ENCODE measurements at regions not wholly inside any gene's neighbourhood (a gene's known extent, or its start where the extent isn't known, plus 50 kb on each side); places are given as distances from the start of the nearest gene placed in this dataset.
"Not testable (repeated sequence)": the region's sequence is repeated elsewhere in the genome, so short reads cannot be mapped to it uniquely, and the experiment has no call there.

DNA sequence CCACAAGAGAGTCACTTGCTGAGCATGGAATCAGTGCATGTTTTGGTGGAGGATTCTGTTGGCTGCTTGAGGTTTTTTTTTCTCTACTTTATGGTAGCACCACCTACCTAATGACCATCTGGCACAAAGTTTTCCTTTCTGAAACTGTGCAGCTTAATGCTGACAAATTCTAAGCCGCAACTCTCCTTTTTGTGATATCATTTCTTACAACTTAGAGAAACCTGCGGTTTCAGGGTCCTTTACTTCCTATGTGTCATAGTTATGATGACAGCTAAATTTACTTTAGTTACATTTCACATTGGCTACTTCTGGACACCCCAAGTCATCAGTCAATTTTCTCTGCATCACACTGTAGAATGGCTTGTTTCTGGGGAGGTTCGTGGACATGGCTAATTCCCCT, 115.4 kb upstream of the TMTC4 start:
- Mint-ChIP-seq H3K4me3 (ENCODE audit: unreplicated experiment) (no peak overlapping the region), H3K27ac (ENCODE audit: unreplicated experiment) (no peak overlapping the region), H3K4me1 (ENCODE audit: unreplicated experiment) (no peaks in the 10 kb centered on the region), H3K27me3 (ENCODE audit: unreplicated experiment) (peaks cover 13% of the 10 kb centered on the region), H3K36me3 (ENCODE audit: unreplicated experiment) (no peaks in the 10 kb centered on the region), H3K9me3 (ENCODE audit: unreplicated experiment) (peaks cover 9% of the 10 kb centered on the region)
- TF ChIP-seq, protein P1, sequence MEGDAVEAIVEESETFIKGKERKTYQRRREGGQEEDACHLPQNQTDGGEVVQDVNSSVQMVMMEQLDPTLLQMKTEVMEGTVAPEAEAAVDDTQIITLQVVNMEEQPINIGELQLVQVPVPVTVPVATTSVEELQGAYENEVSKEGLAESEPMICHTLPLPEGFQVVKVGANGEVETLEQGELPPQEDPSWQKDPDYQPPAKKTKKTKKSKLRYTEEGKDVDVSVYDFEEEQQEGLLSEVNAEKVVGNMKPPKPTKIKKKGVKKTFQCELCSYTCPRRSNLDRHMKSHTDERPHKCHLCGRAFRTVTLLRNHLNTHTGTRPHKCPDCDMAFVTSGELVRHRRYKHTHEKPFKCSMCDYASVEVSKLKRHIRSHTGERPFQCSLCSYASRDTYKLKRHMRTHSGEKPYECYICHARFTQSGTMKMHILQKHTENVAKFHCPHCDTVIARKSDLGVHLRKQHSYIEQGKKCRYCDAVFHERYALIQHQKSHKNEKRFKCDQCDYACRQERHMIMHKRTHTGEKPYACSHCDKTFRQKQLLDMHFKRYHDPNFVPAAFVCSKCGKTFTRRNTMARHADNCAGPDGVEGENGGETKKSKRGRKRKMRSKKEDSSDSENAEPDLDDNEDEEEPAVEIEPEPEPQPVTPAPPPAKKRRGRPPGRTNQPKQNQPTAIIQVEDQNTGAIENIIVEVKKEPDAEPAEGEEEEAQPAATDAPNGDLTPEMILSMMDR (IDR thresholded peaks at IDR 0.05), result no peak
- no peak for DNase-seq (ENCODE audit: extremely low spot score, unreplicated experiment)

DNA sequence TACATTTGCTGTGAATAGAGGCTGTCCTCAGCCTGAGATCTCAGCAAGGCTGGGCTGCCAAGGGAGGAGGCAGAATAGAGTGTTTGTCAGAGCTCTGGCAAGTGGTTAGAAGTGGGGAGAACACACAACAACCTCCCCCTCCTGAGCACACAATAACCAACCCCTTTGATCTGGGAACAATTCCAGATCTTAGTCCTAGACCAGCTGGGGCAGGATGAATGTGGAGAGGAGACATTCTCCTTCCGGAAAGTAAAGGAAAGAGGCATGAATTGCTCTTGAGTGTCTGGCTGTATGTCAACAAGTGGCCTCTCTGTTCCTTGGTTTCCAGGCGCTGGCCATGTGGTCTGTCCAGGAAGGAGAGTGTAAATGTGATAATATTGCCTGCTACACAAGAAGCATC, 114.9 kb upstream of the TMTC4 start:
- Mint-ChIP-seq H3K27ac (ENCODE audit: unreplicated experiment) (no peak overlapping the region), H3K27me3 (ENCODE audit: unreplicated experiment) (peaks cover 13% of the 10 kb centered on the region), H3K4me1 (ENCODE audit: unreplicated experiment) (no peaks in the 10 kb centered on the region), H3K9me3 (ENCODE audit: unreplicated experiment) (peaks cover 9% of the 10 kb centered on the region), H3K36me3 (ENCODE audit: unreplicated experiment) (no peaks in the 10 kb centered on the region), H3K4me3 (ENCODE audit: unreplicated experiment) (no peak overlapping the region)
- DNase-seq (ENCODE audit: extremely low spot score, unreplicated experiment), result no peak
- TF ChIP-seq, protein P1 (IDR thresholded peaks at IDR 0.05), result no peak

DNA sequence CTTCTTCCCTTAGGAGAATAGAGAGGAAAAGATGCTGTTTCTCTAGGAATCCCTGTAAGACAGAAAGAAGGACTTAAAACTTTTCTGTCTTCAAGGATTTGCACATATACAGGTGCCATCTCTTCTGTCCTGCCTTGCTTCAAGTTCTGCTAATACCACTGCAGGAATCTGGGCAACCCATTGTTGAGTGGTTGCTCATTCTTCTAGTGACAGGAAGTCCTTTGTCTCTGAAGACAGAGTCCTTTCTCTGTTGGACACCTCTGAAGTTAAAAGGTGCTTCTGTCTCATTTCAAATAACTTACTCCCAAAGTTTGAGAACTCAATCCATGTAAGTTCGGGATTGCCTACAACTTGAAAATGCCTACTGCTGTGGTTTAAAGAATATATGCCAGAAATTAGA, 114.4 kb upstream of the TMTC4 start:
- Mint-ChIP-seq H3K9me3 (ENCODE audit: unreplicated experiment) (peaks cover 9% of the 10 kb centered on the region), H3K36me3 (ENCODE audit: unreplicated experiment) (no peaks in the 10 kb centered on the region), H3K27ac (ENCODE audit: unreplicated experiment) (no peak overlapping the region), H3K4me3 (ENCODE audit: unreplicated experiment) (no peak overlapping the region), H3K27me3 (ENCODE audit: unreplicated experiment) (peaks cover 13% of the 10 kb centered on the region), H3K4me1 (ENCODE audit: unreplicated experiment) (no peaks in the 10 kb centered on the region)
- TF ChIP-seq, protein P1 (IDR thresholded peaks at IDR 0.05), result no peak
- DNase-seq (ENCODE audit: extremely low spot score, unreplicated experiment), result no peak

DNA sequence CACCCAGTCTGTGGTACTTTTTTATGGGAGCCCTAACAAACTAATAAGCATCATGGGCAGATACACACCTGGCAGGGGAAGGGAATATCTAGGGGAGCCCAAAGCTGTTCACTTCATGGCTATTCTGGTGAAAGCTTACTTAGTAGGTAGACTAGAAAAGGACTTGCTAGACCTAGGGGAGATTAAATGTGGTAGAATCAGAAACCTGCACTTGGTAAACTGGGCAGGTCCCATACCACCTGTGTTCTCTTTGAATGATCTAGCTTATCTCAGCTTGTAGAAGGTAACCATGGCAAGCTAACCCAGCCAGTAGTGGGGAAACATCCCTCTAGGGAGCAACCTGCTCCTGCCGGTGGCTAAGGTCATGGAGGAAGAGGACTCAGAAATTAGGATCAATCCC, 113.9 kb upstream of the TMTC4 start:
- H3K4me3 Mint-ChIP-seq (ENCODE audit: unreplicated experiment), result no peak overlapping the region
- H3K36me3 Mint-ChIP-seq (ENCODE audit: unreplicated experiment), result no peaks in the 10 kb centered on the region
- TF ChIP-seq, protein P1 (IDR thresholded peaks at IDR 0.05), result no peak
- no peaks in the 10 kb centered on the region for H3K4me1 Mint-ChIP-seq (ENCODE audit: unreplicated experiment)
- peaks cover 13% of the 10 kb centered on the region for H3K27me3 Mint-ChIP-seq (ENCODE audit: unreplicated experiment)
- DNase-seq (ENCODE audit: extremely low spot score, unreplicated experiment), result no peak
- no peak overlapping the region for H3K27ac Mint-ChIP-seq (ENCODE audit: unreplicated experiment)
- peaks cover 5% of the 10 kb centered on the region for H3K9me3 Mint-ChIP-seq (ENCODE audit: unreplicated experiment)

DNA sequence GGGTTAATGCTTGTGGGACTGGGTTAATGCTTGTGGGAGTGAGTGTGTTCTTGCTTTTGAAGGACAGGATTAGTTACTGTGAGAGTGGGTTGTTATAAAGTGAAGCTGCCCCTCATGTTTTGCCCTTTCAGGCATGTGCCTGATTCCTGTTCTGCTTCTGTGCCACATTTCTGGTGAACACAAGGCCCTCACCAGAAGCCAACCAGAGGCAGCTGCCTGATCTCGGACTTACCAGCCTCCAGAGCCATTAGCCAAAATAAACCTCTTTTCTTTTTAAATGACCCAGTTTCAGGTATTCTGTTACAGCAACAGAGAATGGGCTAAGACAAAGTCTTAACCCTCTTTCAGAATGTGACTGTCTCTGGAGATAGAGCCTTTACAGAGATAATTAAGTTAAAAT, 113.3 kb upstream of the TMTC4 start:
- no peaks in the 10 kb centered on the region for H3K36me3 Mint-ChIP-seq (ENCODE audit: unreplicated experiment)
- no peak for DNase-seq (ENCODE audit: extremely low spot score, unreplicated experiment)
- no peaks in the 10 kb centered on the region for H3K4me1 Mint-ChIP-seq (ENCODE audit: unreplicated experiment)
- H3K4me3 Mint-ChIP-seq (ENCODE audit: unreplicated experiment), result no peak overlapping the region
- no peak overlapping the region for H3K27ac Mint-ChIP-seq (ENCODE audit: unreplicated experiment)
- H3K27me3 Mint-ChIP-seq (ENCODE audit: unreplicated experiment), result peaks cover 14% of the 10 kb centered on the region
- TF ChIP-seq, protein P1 (IDR thresholded peaks at IDR 0.05), result no peak
- H3K9me3 Mint-ChIP-seq (ENCODE audit: unreplicated experiment), result no peaks in the 10 kb centered on the region

DNA sequence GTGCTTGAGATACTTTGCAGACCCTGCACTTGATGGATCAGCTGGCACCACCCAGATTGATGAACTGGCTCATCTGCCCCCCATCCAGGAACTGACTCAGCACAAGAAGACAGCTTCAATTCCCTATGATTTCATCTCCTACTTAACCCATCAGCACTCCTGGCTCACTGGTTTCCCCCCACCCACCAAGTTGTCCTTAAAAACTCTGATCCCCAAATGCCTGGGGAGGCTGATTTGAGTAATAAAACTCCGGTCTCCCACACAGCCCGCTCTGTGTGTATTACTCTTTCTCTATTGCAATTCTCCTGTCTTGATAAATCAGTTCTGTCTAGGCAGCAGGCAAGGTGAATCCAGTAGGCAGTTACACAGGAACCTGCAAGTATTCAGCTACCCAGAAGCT, 102.1 kb upstream of the TMTC4 start:
- H3K27ac Mint-ChIP-seq (ENCODE audit: unreplicated experiment); H3K4me3 Mint-ChIP-seq (ENCODE audit: unreplicated experiment): not testable (repeated sequence)

More for the DNA sequence above, 102.1 kb upstream of the TMTC4 start:
- H3K9me3 Mint-ChIP-seq (ENCODE audit: unreplicated experiment); H3K27me3 Mint-ChIP-seq (ENCODE audit: unreplicated experiment); H3K4me1 Mint-ChIP-seq (ENCODE audit: unreplicated experiment); H3K36me3 Mint-ChIP-seq (ENCODE audit: unreplicated experiment); DNase-seq (ENCODE audit: extremely low spot score, unreplicated experiment): not testable (repeated sequence)

Data from osteocyte (in vitro differentiated cells).